Activated T-cell treated with anti-CD3 and anti-CD28 coated beads, Interleukin-2, amount 50 U/mL, for 4 hours (primary cell): ENCODE measurements at regions not wholly inside any gene's neighbourhood (a gene's known extent, or its start where the extent isn't known, plus 50 kb on each side); places are given as distances from the start of the nearest gene placed in this dataset.
A peak's percentile ranks its signal among the peaks of the same experiment; 100 is the strongest.

Experiments
- ATAC-seq, 2 donors: fragments of 200-7000 bp; cut with Tn5 transposase; one replicate each; pipeline ENCODE4 v1.10.0; 2021
- DNase-seq: peaks from one replicate; pipeline ENCODE4 v3.0.0-alpha.2; 2020
- H3K27me3 Mint-ChIP-seq: one replicate; pipeline ENCODE4 v1.8.0; 2021; ENCODE audit warnings: low read depth, mixed read lengths
- H3K36me3 Mint-ChIP-seq: one replicate; pipeline ENCODE4 v1.8.0; 2022; ENCODE audit warnings: mixed read lengths; ENCODE audit not compliant: insufficient read depth
- H3K4me1 Mint-ChIP-seq: one replicate; pipeline ENCODE4 v1.8.0; 2021; ENCODE audit warnings: low read depth, mixed read lengths
- H3K4me3 Mint-ChIP-seq: one replicate; pipeline ENCODE4 v1.8.0; 2021; ENCODE audit warnings: mild to moderate bottlenecking, moderate library complexity, mixed read lengths
- H3K9me3 Mint-ChIP-seq: one replicate; pipeline ENCODE4 v1.8.0; 2021; ENCODE audit warnings: mixed read lengths

- H3K4me3 Mint-ChIP-seq, result no peak overlapping the region
Observed at GRCh38 chr15:66844041-66844746, 142.2 kb downstream of the SMAD6 start.

GRCh38 chr15:66844747-66845145 lies 142.7 kb downstream of the SMAD6 start:
- H3K36me3 Mint-ChIP-seq, result no peaks in the 10 kb centered on the region
- H3K4me3 Mint-ChIP-seq, result no peak overlapping the region
- DNase-seq, result no peak
- H3K27me3 Mint-ChIP-seq, result peaks cover 39% of the 10 kb centered on the region
- peaks cover 5% of the 10 kb centered on the region for H3K4me1 Mint-ChIP-seq
- H3K9me3 Mint-ChIP-seq, result no peaks in the 10 kb centered on the region
- no peak for ATAC-seq

More at GRCh38 chr15:66844041-66844746, 142.2 kb downstream of the SMAD6 start:
- Mint-ChIP-seq H3K27me3 (peaks cover 39% of the 10 kb centered on the region), H3K36me3 (no peaks in the 10 kb centered on the region), H3K4me1 (peaks cover 5% of the 10 kb centered on the region), H3K9me3 (no peaks in the 10 kb centered on the region)
- DNase-seq (no peak), ATAC-seq (no peak)

GRCh38 chr15:66845266-66845785 lies 143.3 kb downstream of the SMAD6 start:
- DNase-seq (no peak), ATAC-seq (no peak)
- H3K36me3 Mint-ChIP-seq, result no peaks in the 10 kb centered on the region
- H3K4me3 Mint-ChIP-seq, result no peak overlapping the region
- peaks cover 5% of the 10 kb centered on the region for H3K4me1 Mint-ChIP-seq
- no peaks in the 10 kb centered on the region for H3K9me3 Mint-ChIP-seq
- H3K27me3 Mint-ChIP-seq, result peaks cover 39% of the 10 kb centered on the region

- Mint-ChIP-seq H3K4me3 (no peak overlapping the region), H3K36me3 (no peaks in the 10 kb centered on the region), H3K4me1 (peaks cover 8% of the 10 kb centered on the region), H3K9me3 (no peaks in the 10 kb centered on the region), H3K27me3 (peaks cover 39% of the 10 kb centered on the region)
- no peak for ATAC-seq
- no peak for DNase-seq
Observed at GRCh38 chr15:66846031-66846430, 144.0 kb downstream of the SMAD6 start.

GRCh38 chr15:66846811-66847210 lies 144.8 kb downstream of the SMAD6 start:
- Mint-ChIP-seq H3K4me1 (peaks cover 11% of the 10 kb centered on the region), H3K27me3 (peaks cover 33% of the 10 kb centered on the region), H3K9me3 (no peaks in the 10 kb centered on the region), H3K36me3 (no peaks in the 10 kb centered on the region), H3K4me3 (no peak overlapping the region)
- ATAC-seq (no peak), DNase-seq (no peak)

- Mint-ChIP-seq H3K27me3 (peaks cover 33% of the 10 kb centered on the region), H3K36me3 (no peaks in the 10 kb centered on the region), H3K9me3 (no peaks in the 10 kb centered on the region), H3K4me1 (peaks cover 10% of the 10 kb centered on the region), H3K4me3 (no peak overlapping the region)
- DNase-seq, result no peak
- no peak for ATAC-seq
Observed at GRCh38 chr15:66847565-66847991, 145.5 kb downstream of the SMAD6 start.

- H3K4me3 Mint-ChIP-seq, result no peak overlapping the region
- no peaks in the 10 kb centered on the region for H3K36me3 Mint-ChIP-seq
- H3K27me3 Mint-ChIP-seq, result peaks cover 32% of the 10 kb centered on the region
- DNase-seq, result no peak
- peaks cover 7% of the 10 kb centered on the region for H3K4me1 Mint-ChIP-seq
- no peaks in the 10 kb centered on the region for H3K9me3 Mint-ChIP-seq
- ATAC-seq, result no peak
Observed at GRCh38 chr15:66848116-66848515, 146.1 kb downstream of the SMAD6 start.

GRCh38 chr15:66848686-66849392 lies 146.8 kb downstream of the SMAD6 start:
- H3K27me3 Mint-ChIP-seq, result peaks cover 25% of the 10 kb centered on the region

GRCh38 chr15:66849393-66849745 lies 147.3 kb downstream of the SMAD6 start:
- H3K4me3 Mint-ChIP-seq, result no peak overlapping the region
- no peaks in the 10 kb centered on the region for H3K36me3 Mint-ChIP-seq
- DNase-seq, result no peak
- H3K27me3 Mint-ChIP-seq, result peaks cover 25% of the 10 kb centered on the region
- H3K9me3 Mint-ChIP-seq, result no peaks in the 10 kb centered on the region
- H3K4me1 Mint-ChIP-seq, result peaks cover 7% of the 10 kb centered on the region
- no peak for ATAC-seq

More at GRCh38 chr15:66848686-66849392, 146.8 kb downstream of the SMAD6 start:
- peaks cover 7% of the 10 kb centered on the region for H3K4me1 Mint-ChIP-seq
- H3K4me3 Mint-ChIP-seq, result no peak overlapping the region
- no peak for DNase-seq
- no peaks in the 10 kb centered on the region for H3K36me3 Mint-ChIP-seq
- no peaks in the 10 kb centered on the region for H3K9me3 Mint-ChIP-seq
- ATAC-seq, result no peak

GRCh38 chr15:66849746-66850077 lies 147.7 kb downstream of the SMAD6 start:
- no peak for ATAC-seq
- no peaks in the 10 kb centered on the region for H3K9me3 Mint-ChIP-seq

GRCh38 chr15:66850078-66850991 lies 148.3 kb downstream of the SMAD6 start:
- no peak overlapping the region for H3K4me3 Mint-ChIP-seq
- H3K9me3 Mint-ChIP-seq, result no peaks in the 10 kb centered on the region
- H3K27me3 Mint-ChIP-seq, result peaks cover 23% of the 10 kb centered on the region
- H3K36me3 Mint-ChIP-seq, result no peaks in the 10 kb centered on the region
- H3K4me1 Mint-ChIP-seq, result peaks cover 7% of the 10 kb centered on the region
- ATAC-seq (no peak), DNase-seq (no peak)

More at GRCh38 chr15:66849746-66850077, 147.7 kb downstream of the SMAD6 start:
- H3K36me3 Mint-ChIP-seq, result no peaks in the 10 kb centered on the region
- peaks cover 7% of the 10 kb centered on the region for H3K4me1 Mint-ChIP-seq
- DNase-seq, result no peak
- H3K27me3 Mint-ChIP-seq, result peaks cover 23% of the 10 kb centered on the region
- H3K4me3 Mint-ChIP-seq, result no peak overlapping the region

GRCh38 chr15:66850996-66851310 lies 148.9 kb downstream of the SMAD6 start:
- no peaks in the 10 kb centered on the region for H3K36me3 Mint-ChIP-seq
- no peaks in the 10 kb centered on the region for H3K9me3 Mint-ChIP-seq
- H3K4me1 Mint-ChIP-seq, result peaks cover 7% of the 10 kb centered on the region
- DNase-seq (no peak), ATAC-seq (no peak)
- H3K27me3 Mint-ChIP-seq, result peaks cover 22% of the 10 kb centered on the region
- H3K4me3 Mint-ChIP-seq, result no peak overlapping the region

GRCh38 chr15:66851311-66852063 lies 149.5 kb downstream of the SMAD6 start:
- peak; percentile 60 for DNase-seq
- no peaks in the 10 kb centered on the region for H3K9me3 Mint-ChIP-seq
- no peaks in the 10 kb centered on the region for H3K36me3 Mint-ChIP-seq
- peaks cover 7% of the 10 kb centered on the region for H3K4me1 Mint-ChIP-seq
- H3K4me3 Mint-ChIP-seq, result no peak overlapping the region
- H3K27me3 Mint-ChIP-seq, result peaks cover 20% of the 10 kb centered on the region
- ATAC-seq, result peak; percentile 96 to 98
